ENCODE measurements at regions not wholly inside any gene's neighbourhood (a gene's known extent, or its start where the extent isn't known, plus 50 kb on each side); places are given as distances from the start of the nearest gene placed in this dataset.

GRCh38 chr7:155943251-155943899 lies 131.1 kb upstream of the SHH start:
- TF ChIP-seq RCOR1 (IDR thresholded peaks at IDR 0.05; ENCODE audit: insufficient replicate concordance, low read length) (no peak), CTCF (conservative IDR thresholded peaks at IDR 0.05; ENCODE audit: low read depth, low read length) (no peak), USF2 (IDR thresholded peaks at IDR 0.05; ENCODE audit: low read depth, low read length) (no peak), POLR2A (IDR thresholded peaks at IDR 0.05; ENCODE audit: low read depth, low read length) (no peak), RAD21 (IDR thresholded peaks at IDR 0.05; ENCODE audit: low read length) (no peak), RFX5 (IDR thresholded peaks at IDR 0.05; ENCODE audit: low read depth, low read length) (no peak), NFE2L2 (IDR thresholded peaks at IDR 0.05; ENCODE audit: low read depth, low read length) (no peak), FOS (IDR thresholded peaks at IDR 0.05; ENCODE audit: low read depth, low read length) (no peak), SMC3 (IDR thresholded peaks at IDR 0.05; ENCODE audit: low read depth, low read length) (no peak)
